GM18858 (cell line): ENCODE measurements at regions not wholly inside any gene's neighbourhood (a gene's known extent, or its start where the extent isn't known, plus 50 kb on each side); places are given as distances from the start of the nearest gene placed in this dataset.

ENCODE experiments used
- ATAC-seq: cut with Tn5 transposase; IDR thresholded peaks from one replicate; pipeline ENCODE4 v1.9.1; 2021; ENCODE audit not compliant: unreplicated experiment

DNA sequence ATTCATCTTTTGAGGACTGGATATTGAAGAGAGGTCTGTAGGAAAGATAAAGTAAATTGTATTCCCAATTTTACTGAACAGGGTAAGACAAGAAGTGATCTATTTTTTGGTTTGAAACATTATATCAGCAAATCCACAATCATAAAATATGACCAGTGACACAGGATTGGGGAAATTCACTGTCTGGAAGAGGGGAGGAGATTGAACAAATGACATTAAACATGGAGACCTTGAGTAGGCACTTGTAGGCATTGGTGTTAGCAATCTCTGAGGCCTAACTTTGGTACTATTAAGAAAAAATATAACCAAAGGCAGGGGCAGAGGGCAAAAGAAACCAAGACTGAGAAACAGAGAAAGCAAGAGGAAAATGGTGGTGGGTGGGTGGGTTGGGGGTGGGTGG, 132.6 kb upstream of the TMEM161B start:
- no peak for ATAC-seq

DNA sequence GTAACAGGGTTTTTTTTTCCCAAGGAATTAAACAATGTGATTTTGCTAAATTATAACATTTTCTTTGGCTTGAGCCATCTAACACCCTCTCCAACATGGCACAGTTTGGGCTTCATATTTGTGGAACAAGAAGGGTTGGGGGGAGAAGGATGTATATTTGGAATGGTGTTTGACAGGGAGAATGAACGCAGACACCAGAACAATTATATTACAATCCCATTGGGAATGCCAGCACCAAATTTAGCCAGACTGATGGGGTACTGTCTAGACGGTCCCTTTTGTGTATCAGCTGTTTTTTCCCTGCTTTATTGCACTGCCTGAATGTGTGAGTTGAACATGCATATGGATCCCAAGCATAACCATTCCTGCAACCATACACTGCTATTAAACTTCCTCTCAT, 130.9 kb upstream of the TMEM161B start:
- no peak for ATAC-seq

DNA sequence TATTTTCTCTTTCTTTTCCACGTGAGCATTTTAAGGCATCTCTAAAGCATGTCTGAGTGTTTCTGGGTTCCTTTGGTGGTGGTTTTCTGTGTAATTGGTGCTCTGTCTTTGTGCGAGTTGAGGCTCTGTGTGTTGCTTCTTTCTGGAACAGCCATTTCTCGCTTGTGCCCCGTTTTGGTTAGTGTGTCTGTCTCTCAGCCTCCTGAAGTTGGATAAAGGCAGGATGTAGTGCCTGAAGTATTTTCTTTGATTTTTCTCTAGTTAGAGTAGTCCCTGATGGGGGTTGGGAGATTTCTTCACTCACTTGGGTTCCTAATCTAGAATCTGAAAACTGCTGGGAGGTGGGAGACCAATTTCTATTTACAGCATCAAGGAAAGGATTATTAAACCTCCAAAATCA, 129.7 kb upstream of the TMEM161B start:
- no peak for ATAC-seq

DNA sequence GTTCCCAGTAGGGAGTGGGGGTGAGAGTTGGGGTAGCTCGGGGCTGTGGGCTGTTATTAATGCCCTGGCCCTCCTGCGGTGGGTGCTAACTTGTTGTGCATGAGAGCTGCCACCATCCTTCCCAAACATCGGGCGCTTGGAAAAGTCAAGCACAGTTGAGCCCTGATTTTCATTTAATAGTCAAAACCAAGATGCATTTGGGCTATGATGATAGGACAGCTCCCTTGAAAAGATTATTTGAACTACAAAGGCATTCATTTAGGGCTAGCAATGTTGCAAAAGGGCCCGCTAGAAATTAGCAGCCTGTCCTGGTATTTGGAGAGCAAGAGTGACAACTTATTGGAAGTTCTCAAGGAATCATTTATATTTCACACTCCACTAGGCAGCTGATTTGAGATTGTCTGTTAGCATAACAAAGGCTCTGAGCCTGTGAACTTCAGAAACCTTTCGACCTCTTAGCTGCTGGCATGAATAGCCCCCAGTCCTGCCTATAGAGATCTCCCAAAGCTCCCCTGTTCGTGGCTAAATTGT, 128.2 kb upstream of the TMEM161B start:
- ATAC-seq = no peak

DNA sequence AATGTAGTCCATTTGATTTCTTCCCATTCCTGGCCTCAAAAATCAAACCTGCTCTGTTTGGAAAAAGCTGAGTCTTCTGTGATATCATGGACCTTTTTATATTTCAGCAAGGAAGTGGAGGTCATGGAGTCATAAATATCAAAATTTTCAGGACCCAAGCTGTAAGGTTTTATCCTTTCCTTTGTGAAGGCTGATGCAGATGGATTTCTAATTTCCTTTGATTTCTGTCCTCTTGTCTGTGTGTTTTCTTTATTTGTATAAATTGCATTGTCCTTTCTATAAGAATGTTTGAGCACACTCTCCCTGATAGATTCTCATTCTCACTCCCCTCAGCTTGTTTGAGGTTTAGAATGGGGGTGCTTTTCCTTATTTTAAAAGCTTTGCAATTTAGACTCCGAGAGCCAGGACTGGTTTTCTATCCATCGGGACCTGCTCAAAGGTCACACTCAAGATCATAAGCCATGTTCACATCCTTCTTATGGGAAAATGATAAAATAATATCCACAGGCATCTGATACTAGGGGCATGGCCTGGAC, 127.4 kb upstream of the TMEM161B start:
- no peak for ATAC-seq

DNA sequence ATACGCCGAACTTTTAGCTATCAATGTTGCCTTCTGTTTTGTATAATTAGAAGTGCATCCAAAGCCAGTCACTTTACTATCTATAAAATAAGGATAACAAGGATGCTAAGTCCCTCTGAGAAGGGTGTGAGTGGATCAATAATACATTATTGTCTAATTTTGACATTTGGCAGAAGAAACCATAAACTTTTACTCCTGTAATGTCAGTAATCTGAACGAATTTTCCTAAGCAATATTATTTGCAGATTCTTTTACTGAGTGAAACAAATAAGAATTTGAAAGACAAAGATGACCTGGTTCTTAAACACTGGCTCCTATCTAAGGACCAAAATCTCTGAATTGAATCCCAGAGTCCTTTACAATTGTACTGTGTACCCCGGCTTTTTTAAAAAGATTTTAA, 126.6 kb upstream of the TMEM161B start:
- no peak for ATAC-seq

DNA sequence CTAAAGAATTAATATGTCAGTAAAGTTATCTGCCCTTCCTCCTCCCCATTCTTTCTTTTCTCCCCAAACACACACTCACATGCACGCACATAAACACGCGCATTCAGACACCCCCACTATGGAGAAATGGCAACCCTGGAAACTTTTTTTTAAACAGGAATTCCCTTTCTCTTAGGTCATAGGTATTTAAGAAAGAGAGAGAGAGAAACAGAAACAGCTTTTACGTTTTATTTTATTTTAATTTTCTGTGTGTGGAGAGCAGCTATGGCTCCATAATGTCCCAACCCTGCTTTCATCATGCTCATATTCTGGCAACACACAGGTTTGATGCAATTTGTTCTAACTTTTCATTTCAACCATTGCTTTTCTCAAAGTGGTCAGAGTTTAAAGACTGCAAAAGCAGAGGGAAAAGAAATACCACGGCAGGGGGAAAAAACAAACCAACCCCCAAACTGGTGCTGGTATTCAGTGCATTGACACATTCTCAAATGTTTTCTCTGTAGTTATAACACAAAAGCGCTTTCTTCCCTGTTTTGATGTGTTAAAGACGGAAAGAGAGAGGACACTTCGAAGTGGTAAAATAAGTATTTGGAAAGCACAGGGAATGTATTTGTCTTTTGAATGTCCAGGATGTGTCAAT, 126.0 kb upstream of the TMEM161B start:
- ATAC-seq = no peak

DNA sequence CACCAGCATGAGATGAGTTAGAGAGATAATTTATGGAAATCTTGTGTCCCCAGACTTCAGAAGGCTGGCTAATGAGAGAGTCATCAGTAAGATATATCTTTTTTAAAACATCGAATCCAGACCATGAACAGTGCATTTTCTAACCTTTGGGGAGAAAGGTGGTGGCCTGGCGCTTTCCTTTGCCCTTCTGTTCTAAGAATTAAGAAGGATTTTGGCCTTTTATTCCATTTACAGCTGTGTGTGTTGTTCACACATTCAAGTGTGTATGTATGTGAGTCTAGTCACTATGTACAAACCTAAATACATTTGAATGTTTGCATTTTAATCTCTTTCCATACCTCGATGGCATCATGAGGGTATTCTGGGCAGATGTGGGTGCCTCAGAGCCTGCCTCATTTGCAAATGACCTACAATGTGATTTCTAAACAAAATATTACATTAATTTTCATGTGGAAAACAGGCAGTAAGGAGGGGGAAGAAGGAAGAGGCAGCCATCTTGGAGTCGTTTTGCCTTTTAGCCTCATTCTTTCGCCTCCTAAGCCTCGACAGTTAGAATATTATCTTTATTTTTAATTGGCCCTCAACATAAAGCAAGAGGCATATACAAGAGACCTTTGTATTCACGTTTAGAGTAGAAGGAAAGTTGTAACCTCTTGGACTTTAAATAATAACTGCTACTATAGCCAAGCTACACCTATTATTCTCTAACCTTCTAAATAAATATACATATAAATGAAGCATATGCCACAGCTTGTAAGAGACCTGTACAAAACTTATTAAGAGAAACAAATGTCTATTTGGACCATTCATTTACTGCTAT, 125.3 kb upstream of the TMEM161B start:
- no peak for ATAC-seq

DNA sequence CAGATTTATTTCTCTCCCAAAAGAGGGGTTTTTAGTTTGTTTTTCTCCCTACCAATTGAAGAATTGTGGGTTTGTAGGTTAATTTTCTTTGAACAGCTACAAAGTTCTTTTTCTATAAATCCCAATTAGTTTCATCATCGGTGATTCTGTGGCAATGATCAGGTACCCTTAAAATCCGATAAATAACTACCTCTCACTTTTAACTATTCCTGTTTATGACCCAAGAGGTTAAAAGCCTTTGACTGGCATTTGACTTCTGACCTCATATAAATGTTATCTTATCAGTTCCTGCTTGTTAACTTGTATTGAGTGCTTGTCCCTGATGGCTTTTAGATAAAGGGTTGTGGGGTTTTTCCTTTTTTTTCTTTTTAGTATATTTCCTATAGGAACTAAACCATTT, 124.4 kb upstream of the TMEM161B start:
- ATAC-seq = no peak

DNA sequence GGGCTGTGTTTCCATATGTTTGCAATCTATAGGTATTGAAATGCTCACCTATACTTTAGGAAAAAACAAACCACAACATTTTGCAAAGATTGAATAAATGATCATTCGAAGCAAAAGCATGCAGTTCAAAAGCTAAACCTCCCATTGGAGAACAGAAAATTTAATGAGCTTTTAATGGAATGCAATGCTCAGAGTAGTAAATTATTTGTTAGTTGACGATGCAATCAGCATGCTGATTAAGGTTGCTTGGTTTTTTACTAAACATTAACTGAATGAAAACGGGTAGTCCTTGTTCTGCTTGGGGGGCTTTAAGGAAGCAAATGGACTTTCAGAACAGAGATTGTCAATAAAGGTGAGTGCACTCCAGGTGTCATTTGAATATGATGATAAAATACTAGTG, 123.3 kb upstream of the TMEM161B start:
- ATAC-seq = no peak

DNA sequence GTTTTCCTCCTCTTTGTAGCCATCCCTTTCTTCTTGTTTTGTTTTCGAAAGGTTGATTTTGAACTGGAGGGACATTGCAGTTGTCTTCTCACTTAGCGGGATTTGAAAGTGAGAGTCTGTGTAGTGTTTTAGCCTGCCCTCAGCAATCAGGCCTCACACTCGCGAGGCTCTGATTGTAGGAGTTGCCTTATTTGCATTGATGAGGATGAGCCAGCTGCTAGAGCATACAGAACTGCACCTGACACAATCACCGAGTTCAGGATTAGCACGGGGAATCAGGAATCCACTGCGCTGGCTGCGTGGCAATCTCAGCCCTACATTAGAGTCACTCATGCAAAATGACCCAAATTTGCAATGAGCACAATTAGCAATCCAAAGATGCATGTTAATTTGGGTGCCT, 122.5 kb upstream of the TMEM161B start:
- no peak for ATAC-seq

DNA sequence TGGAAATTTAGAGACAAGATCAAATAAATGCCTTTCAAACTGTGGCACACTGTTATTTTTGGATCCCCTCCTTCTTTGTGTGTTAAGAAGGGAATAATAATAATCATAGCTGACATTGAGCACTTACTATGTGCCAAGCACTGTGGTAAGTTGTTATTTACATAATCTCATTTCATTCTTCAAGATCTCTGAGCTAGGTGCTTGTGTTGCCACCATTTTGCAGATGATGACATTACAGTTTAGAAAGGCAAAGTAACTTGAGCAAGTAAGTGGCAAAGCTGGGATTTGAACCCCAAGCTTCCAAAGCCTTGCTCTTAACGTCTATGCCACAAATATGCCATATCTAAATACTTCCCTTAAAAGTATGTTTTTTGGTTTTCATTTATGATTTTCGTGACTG, 121.8 kb upstream of the TMEM161B start:
- ATAC-seq = no peak

DNA sequence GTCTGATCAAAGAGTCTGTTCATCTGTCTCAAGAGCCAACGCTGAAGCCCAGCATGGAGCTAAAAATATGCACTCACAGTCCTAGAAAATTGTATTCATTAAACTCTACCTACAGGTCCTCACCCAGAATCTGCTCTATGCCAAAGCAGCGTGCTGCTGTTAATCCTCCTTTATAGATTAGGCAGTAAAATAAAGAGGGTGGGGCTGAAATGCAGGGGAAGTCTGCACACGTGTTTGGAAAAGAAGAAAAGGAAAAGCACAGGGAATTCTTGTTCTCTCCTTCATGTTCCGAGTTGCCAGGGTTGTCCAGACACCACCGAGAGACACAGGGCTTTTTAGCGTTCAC, 121.4 kb upstream of the TMEM161B start:
- ATAC-seq = no peak

DNA sequence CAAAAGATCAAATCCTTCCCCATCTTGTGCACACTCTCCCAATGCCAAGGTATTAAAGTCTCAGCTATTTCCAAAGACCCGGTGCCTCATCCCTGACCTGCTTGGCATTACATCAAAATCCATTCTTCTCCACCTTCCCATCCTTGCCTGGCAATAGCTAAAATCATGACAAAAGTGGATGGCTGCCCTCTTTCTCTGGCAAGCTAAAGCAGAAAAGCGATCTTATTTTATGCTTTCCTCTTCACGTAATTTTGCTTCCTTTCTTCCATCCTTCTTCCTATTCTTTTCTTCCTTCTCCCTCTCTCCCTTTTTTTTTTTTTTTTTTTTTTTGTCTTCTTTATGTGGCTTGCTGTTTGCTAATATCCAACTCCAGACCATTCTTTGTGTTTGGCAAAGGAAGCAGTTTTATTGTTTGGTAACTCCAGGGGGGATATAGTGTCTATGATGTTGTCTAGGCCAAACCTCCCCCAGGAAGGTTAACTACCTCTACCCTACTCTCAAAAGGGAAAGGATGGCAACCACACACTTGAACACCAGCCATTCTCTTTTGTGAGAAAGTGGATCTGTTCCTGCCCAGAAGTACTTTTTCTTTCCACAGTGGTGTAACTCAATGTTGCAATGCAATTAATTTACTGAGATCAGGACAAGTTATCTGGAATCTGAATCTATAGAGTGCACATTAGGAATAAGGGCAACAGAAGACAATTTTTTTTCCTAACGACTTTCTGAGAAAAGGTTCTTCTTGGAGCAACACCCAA, 120.9 kb upstream of the TMEM161B start:
- no peak for ATAC-seq

DNA sequence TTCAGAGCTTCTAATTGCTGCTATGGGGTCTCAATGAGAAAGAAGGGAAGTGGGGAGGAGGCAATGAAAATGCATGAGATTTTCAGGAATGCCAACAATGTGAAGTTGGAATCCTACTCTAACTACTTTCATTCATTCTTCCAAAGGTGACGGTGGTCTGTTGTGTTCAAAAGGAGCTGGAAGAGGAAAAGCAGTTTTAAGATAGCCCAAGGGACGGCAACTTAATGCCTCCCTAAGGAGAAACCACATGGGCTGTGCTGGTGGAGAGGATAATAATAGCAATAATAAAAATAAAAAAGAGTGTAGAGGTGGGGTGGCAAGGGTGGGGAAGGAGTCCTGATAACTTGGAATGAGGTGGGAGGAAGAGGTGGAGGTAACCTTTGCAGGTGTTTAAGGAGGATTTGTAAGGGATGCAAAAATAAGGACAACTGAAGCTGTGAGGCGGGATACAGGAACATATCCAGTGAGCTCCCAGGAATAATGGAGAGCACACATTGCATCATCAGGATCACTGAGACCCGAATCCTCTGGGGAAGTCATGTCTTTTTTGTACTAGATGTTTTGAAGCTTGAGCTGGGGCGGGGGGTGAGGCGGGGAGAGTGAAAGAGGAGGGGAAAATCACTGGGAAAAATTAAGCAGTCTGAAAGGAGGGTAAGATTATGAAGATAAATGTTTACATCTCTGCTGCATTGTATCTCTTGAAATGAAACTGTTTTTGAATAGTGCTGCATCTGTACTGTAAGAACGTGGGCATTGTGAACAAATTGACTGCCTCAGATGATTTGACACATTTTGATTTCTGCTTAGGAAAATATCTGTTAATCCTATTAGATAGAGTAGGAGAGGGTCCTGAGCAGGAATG, 120.1 kb upstream of the TMEM161B start:
- ATAC-seq = no peak

DNA sequence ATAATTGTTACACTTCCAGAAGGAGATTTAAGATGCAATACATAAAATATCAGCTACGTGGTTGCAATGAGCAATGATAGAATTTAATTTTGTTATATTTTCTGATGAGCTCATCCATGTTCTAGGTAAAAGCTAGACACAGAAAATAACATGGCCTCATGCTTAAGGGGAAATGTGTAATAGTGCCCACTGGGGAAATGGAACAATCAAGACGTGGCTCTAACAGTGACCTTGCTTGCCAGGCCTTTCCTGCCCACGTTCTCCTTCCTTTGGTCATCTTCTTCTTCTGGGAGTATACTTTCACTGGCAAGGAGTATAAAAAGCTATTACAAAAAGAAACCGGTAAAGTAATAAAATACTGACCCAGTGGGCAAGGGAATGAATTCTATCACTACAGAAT, 116.2 kb upstream of the TMEM161B start:
- ATAC-seq = no peak

DNA sequence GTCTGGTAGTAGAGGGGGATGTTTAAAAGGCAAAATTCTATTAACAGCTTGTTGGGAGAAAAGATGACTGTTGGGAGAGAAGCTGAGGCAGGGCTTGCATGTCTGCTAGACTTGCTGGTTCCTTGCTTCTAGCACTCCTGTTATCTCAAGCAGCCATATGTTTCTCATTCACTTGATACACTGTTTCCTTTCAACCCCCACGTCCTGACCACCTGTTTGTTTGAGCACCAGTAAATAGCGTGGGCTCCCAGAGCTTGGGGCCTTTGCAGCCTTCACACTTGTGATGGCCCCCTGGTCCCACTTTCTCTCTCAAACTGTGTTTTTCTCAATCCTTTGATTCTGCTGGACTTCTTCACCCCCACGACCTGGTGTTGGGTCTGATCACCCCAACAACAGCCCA, 111.7 kb upstream of the TMEM161B start:
- no peak for ATAC-seq

DNA sequence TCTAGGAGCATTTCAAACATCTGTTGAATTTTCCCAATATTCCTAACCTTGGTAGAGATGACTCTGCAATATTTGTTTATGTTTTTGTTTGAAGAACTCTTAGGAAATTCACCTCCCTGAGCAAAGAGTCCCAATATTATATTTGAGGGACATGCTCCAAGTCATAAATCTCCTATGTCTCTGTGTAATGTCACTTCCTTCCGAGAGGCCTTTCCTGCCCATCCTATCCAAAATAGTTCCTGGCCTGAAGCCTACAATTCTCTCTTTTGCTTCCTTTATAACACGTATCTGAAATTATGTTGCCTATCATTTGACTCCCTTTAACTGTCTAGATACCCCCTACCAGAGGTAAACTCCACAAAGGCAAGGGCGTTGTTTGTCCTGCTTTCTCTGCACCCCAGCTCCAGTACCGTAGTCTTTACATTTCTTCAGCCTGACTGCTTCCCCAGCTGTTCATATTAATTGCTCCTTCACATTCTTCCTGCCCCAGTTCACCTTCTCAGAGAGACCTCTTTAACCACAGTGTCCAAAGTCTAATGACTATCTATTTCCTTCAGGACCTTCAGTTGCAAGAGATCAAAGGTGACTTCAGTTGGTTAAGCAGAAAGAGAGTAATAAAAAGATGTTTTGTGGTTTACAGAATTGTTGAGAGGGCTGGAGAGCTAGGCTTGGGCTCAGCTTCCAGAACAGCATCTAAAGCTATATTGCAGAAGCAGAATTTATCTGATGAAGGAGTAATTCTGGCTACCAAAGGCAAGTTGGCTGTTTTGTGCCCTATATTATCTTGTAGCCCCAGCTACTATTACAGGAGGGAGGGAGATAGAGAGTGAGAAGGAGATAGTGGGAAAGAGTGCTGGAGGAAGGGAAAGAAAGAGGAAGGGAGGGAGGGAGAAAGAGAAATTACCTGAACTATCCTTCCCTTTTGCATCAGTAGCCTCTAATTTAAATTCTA, 109.3 kb upstream of the TMEM161B start:
- no peak for ATAC-seq

DNA sequence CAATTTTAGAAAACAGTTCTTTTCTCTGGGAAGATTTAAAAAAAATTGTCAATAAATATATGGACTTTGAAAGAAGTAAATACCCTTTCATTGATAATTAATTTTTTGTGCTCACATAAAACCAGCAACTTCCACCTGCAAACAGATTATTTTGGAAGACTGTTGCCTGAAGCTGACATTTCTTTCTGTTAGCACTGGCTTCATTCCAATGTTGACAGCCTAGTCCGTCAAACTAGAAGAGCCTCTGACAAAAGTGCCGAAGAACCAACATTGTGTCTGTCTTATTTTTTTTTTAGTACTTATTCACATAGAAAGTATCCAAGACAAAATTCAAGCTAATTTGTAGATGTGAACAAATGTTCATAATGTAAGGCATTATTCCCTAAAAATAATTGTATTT, 108.6 kb upstream of the TMEM161B start:
- ATAC-seq = no peak

DNA sequence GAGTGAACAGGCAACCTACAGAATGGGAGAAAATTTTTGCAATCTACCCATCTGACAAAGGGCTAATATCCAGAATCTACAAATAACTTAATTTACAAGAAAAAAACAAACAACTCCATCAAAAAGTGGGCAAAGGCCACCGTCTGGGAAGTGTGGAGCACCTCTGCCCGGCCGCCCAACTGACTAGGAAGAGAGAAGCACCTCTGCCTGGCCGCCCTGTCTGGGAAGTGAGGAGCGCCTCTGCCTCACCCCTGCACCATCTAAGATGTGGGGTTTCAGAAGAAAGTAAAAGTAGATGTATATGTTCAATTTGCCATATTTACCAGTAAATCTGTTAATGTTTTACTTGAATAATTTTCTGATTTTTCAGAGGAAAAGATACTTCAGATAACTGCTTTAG, 108.1 kb upstream of the TMEM161B start:
- no peak for ATAC-seq
